H1 (cell line): ENCODE measurements at regions not wholly inside any gene's neighbourhood (a gene's known extent, or its start where the extent isn't known, plus 50 kb on each side); places are given as distances from the start of the nearest gene placed in this dataset.

ENCODE experiments used
- CTCF ChIA-PET: fragments of 300-600 bp; sonication (Branson Sonifier 250); formaldehyde crosslinking; loops from one replicate; lab custom pipeline; 2021; ENCODE audit not compliant: partially characterized antibody; lab: Charles Lee
- POLR2A ChIA-PET: fragments of 300-600 bp; sonication (Branson Sonifier 250); formaldehyde crosslinking; loops from one replicate; lab custom pipeline; 2021; ENCODE audit warnings: inconsistent platforms; ENCODE audit not compliant: partially characterized antibody; lab: Charles Lee
- DNase-seq, 2 experiments: peaks; one replicate each; pipeline versions ENCODE4 v3.0.0 to v3.0.0-alpha.2; 2010 to 2022; ENCODE audit warnings: low spot score in 2 of 2, low read depth in 1 of 2, mixed read lengths in 1 of 2
- FAIRE-seq: peaks from 2 replicates; lab custom pipeline; 2011; peaks lifted over from hg19 to GRCh38; lab: Jason Lieb, UNC
- H2AFZ ChIP-seq: 2 replicates; pipeline ENCODE4 v1.8.1; 2012; ENCODE audit warnings: low read length, inconsistent platforms
- H2AK5ac ChIP-seq: 2 replicates; pipeline ENCODE4 v1.6.1; 2013; ENCODE audit warnings: low read depth, low read length
- H2BK120ac ChIP-seq: replicated peaks from 2 replicates; pipeline ENCODE3; 2013; ENCODE audit warnings: low read depth, low read length, inconsistent platforms
- H2BK12ac ChIP-seq: 2 replicates; pipeline ENCODE4 v1.6.1; 2013; ENCODE audit warnings: low read depth, low read length
- H2BK15ac ChIP-seq: 2 replicates; pipeline ENCODE4 v1.6.1; 2013; ENCODE audit warnings: low read length
- H2BK20ac ChIP-seq: 2 replicates; pipeline ENCODE4 v1.6.1; 2013; ENCODE audit warnings: low read length
- H2BK5ac ChIP-seq: 2 replicates; pipeline ENCODE4 v1.6.1; 2013; ENCODE audit warnings: low read depth, low read length
- H3K14ac ChIP-seq: 2 replicates; pipeline ENCODE4 v1.6.1; 2013; ENCODE audit warnings: inconsistent platforms; ENCODE audit not compliant: insufficient read length
- H3K18ac ChIP-seq: 2 replicates; pipeline ENCODE4 v1.6.1; 2013; ENCODE audit warnings: low read length; ENCODE audit errors: extremely low read depth
- H3K23ac ChIP-seq: 2 replicates; pipeline ENCODE4 v1.6.1; 2013; ENCODE audit warnings: inconsistent platforms; ENCODE audit not compliant: insufficient read length
- H3K23me2 ChIP-seq: 2 replicates; pipeline ENCODE4 v1.6.1; 2013; ENCODE audit warnings: low read depth, low read length
- H3K27ac ChIP-seq: 2 replicates; pipeline ENCODE4 v1.6.1; 2011; ENCODE audit warnings: low read depth, low read length, inconsistent platforms
- H3K27me3 ChIP-seq, 4 experiments: replicated peaks in 1 of 4; 1 replicate in 1 of 4; 2 replicates in 3 of 4; pipeline versions ENCODE4 v1.6.1 to v1.8.1; 2011 to 2013; ENCODE audit warnings: low read length in 3 of 4, mild to moderate bottlenecking in 3 of 4, inconsistent platforms in 2 of 4, mixed read lengths in 2 of 4, moderate library complexity in 1 of 4; ENCODE audit not compliant: control insufficient read depth in 3 of 4, insufficient read depth in 3 of 4; ENCODE audit errors: extremely low read depth in 1 of 4
- H3K36me3 ChIP-seq, 4 experiments: 2 replicates each; pipeline versions ENCODE4 v1.6.1 to v1.8.1; 2011 to 2013; ENCODE audit warnings: mild to moderate bottlenecking in 4 of 4, low read length in 3 of 4, moderate library complexity in 2 of 4, control low read depth in 1 of 4, inconsistent platforms in 1 of 4; ENCODE audit not compliant: insufficient read depth in 4 of 4, control insufficient read depth in 2 of 4
- H3K4ac ChIP-seq: replicated peaks from 2 replicates; pipeline ENCODE3; 2013; ENCODE audit warnings: low read length, low read depth, mixed read lengths, inconsistent platforms; ENCODE audit not compliant: insufficient read length
- H3K4me1 ChIP-seq, 4 experiments: replicated peaks in 1 of 4; 1 replicate in 1 of 4; 2 replicates in 3 of 4; pipeline versions ENCODE4 v1.6.1 to v1.8.1; 2011 to 2013; ENCODE audit warnings: low read length in 3 of 4, inconsistent platforms in 2 of 4, mixed read lengths in 1 of 4; ENCODE audit not compliant: insufficient read depth in 4 of 4, control insufficient read depth in 3 of 4
- H3K4me2 ChIP-seq, 2 experiments: 2 replicates each; pipeline versions ENCODE4 v1.6.1 to v1.8.1; 2011 to 2013; ENCODE audit warnings: low read depth in 2 of 2, low read length in 2 of 2, control low read depth in 1 of 2, inconsistent platforms in 1 of 2, mild to moderate bottlenecking in 1 of 2; ENCODE audit not compliant: insufficient read depth in 1 of 2
- H3K4me3 ChIP-seq, 4 experiments: fragments of 200-600, 300-600 bp in 1 of 4; sonication (generic), shearing (Covaris generic), sonication (Bioruptor Twin) in 1 of 4; 2 replicates each; pipeline versions ENCODE4 v1.5.1 to v1.8.1; 2011 to 2016; ENCODE audit warnings: low read length in 4 of 4, low read depth in 3 of 4, control low read depth in 2 of 4, inconsistent platforms in 2 of 4, mild to moderate bottlenecking in 2 of 4, mixed read lengths in 1 of 4, moderate library complexity in 1 of 4; ENCODE audit not compliant: insufficient read depth in 2 of 4; ENCODE audit errors: extremely low read depth in 1 of 4
- H3K56ac ChIP-seq: replicated peaks from 2 replicates; pipeline ENCODE3; 2013; ENCODE audit warnings: low read depth, mild to moderate bottlenecking, mixed read lengths, low read length, inconsistent platforms; ENCODE audit not compliant: insufficient read length
- H3K79me1 ChIP-seq: 2 replicates; pipeline ENCODE4 v1.6.1; 2013; ENCODE audit warnings: low read depth, low read length, control low read depth
- H3K79me2 ChIP-seq, 2 experiments: 2 replicates each; pipeline versions ENCODE4 v1.6.1 to v1.8.1; 2012 to 2013; ENCODE audit warnings: low read length in 2 of 2, mild to moderate bottlenecking in 2 of 2, inconsistent platforms in 1 of 2; ENCODE audit not compliant: insufficient read depth in 2 of 2, control insufficient read depth in 1 of 2
- H3K9ac ChIP-seq, 4 experiments: replicated peaks in 1 of 4; 1 replicate in 1 of 4; 2 replicates in 3 of 4; pipeline versions ENCODE4 v1.6.1 to v1.8.1; 2011 to 2013; ENCODE audit warnings: low read depth in 3 of 4, low read length in 3 of 4, control low read depth in 2 of 4, mild to moderate bottlenecking in 2 of 4, moderate library complexity in 2 of 4, inconsistent platforms in 1 of 4; ENCODE audit errors: extremely low read depth in 1 of 4
- H3K9me3 ChIP-seq, 2 experiments: 2 replicates each; pipeline versions ENCODE4 v1.6.1 to v1.8.1; 2012 to 2013; ENCODE audit warnings: mild to moderate bottlenecking in 2 of 2, moderate library complexity in 2 of 2, control low read depth in 1 of 2, inconsistent platforms in 1 of 2, low read depth in 1 of 2, low read length in 1 of 2, mixed read lengths in 1 of 2; ENCODE audit not compliant: insufficient read depth in 2 of 2
- H4K20me1 ChIP-seq, 2 experiments: replicated peaks in 1 of 2; 2 replicates each; pipeline versions ENCODE3 to v1.8.1; 2011 to 2013; ENCODE audit warnings: inconsistent platforms in 2 of 2, low read length in 2 of 2, mild to moderate bottlenecking in 1 of 2; ENCODE audit not compliant: insufficient read depth in 2 of 2, control insufficient read depth in 1 of 2
- H4K5ac ChIP-seq: 2 replicates; pipeline ENCODE4 v1.6.1; 2013; ENCODE audit warnings: low read length, low read depth, mixed read lengths, inconsistent platforms; ENCODE audit not compliant: insufficient read length
- H4K8ac ChIP-seq: 2 replicates; pipeline ENCODE4 v1.8.0; 2013; ENCODE audit warnings: mild to moderate bottlenecking, moderate library complexity, low read length, inconsistent platforms; ENCODE audit not compliant: insufficient read depth; ENCODE audit errors: extremely low read depth
- H4K91ac ChIP-seq: replicated peaks from 2 replicates; pipeline ENCODE3; 2013; ENCODE audit warnings: low read length, mixed read lengths, inconsistent platforms; ENCODE audit not compliant: insufficient read length
- EZH2 ChIP-seq: fragments of 200-600 bp; sonication (generic); IDR thresholded peaks from 2 replicates; pipeline ENCODE4 v1.7.1; 2012; ENCODE audit warnings: low read depth, mild to moderate bottlenecking, moderate library complexity, low read length, inconsistent platforms; ENCODE audit not compliant: severe bottlenecking
- HDAC2 ChIP-seq, 2 experiments: fragments of 300-600 bp in 1 of 2; sonication (generic) in 1 of 2; IDR thresholded peaks; 2 replicates each; pipeline ENCODE4 v1.6.1; 2011 to 2012; ENCODE audit warnings: low read depth in 2 of 2, low read length in 2 of 2, mild to moderate bottlenecking in 2 of 2, moderate library complexity in 2 of 2, borderline replicate concordance in 1 of 2, inconsistent platforms in 1 of 2
- WGBS, 2 experiments: shearing (Covaris generic) in 1 of 2; methylation state at CpG; one replicate each; pipeline versions ENCODE4 v1.1.6 to v1.1.7; 2013 to 2015; ENCODE audit warnings: low lambda C conversion rate in 2 of 2, mixed read lengths in 2 of 2, inconsistent platforms in 1 of 2, low coverage in 1 of 2, missing lambda C conversion rate in 1 of 2; ENCODE audit not compliant: insufficient replicate concordance in 2 of 2, insufficient coverage in 1 of 2, insufficient read length in 1 of 2; ENCODE audit errors: extremely low coverage in 1 of 2, missing lambda C conversion rate in 1 of 2; 5-methylcytosine and 5-hydroxymethylcytosine counted together

- no peak for DNase-seq
- H3K18ac ChIP-seq, result no peak overlapping the region
- H4K8ac ChIP-seq, result no peak overlapping the region
- H4K5ac ChIP-seq, result no peak overlapping the region
- H3K27ac ChIP-seq, result no peak overlapping the region
- no peaks in the 10 kb centered on the region for H4K20me1 ChIP-seq
- H3K9me3 ChIP-seq, result no peaks in the 10 kb centered on the region
- POLR2A ChIA-PET, result no interaction called here
- H2BK15ac ChIP-seq, result no peak overlapping the region
- H2BK5ac ChIP-seq, result no peak overlapping the region
- no peaks in the 10 kb centered on the region for H3K79me2 ChIP-seq
- no peaks in the 10 kb centered on the region for H3K4me1 ChIP-seq
- no peak overlapping the region for H3K23ac ChIP-seq
- no peak for TF ChIP-seq HDAC2 (IDR thresholded peaks at IDR 0.05; ENCODE audit: borderline replicate concordance in 1 of 2, low read depth in 2 of 2, low read length in 2 of 2)
- no peak for TF ChIP-seq EZH2
- TF ChIP-seq, all 59 proteins: peak for 0
- H3K27me3 ChIP-seq, result no peaks in the 10 kb centered on the region
- H3K4me2 ChIP-seq, result no peak overlapping the region
- no peak overlapping the region for H3K4ac ChIP-seq
- H2AFZ ChIP-seq, result no peak overlapping the region
- H2BK20ac ChIP-seq, result no peak overlapping the region
- no peak for FAIRE-seq
- no peaks in the 10 kb centered on the region for H3K79me1 ChIP-seq
- no peak overlapping the region for H3K14ac ChIP-seq
- H2BK120ac ChIP-seq, result no peak overlapping the region
- no peak overlapping the region for H3K4me3 ChIP-seq
- no peak overlapping the region for H2AK5ac ChIP-seq
- no peak overlapping the region for H3K56ac ChIP-seq
- CTCF ChIA-PET, result no interaction called here
- WGBS, 2 experiments, result 98% methylated on average over 3 of the region's 3 CpGs; no CpG with 5 or more reads in 1 of the 2 experiments
- H3K9ac ChIP-seq, result no peak overlapping the region
- H3K36me3 ChIP-seq, result no peaks in the 10 kb centered on the region
- H3K23me2 ChIP-seq, result no peaks in the 10 kb centered on the region
- no peak overlapping the region for H4K91ac ChIP-seq
- H2BK12ac ChIP-seq, result no peak overlapping the region
These were observed 779.7 kb downstream of the USP25 start for GRCh38 chr21:16509476-16509875.
